Right lung (tissue), 2 donors: ENCODE measurements at regions not wholly inside any gene's neighbourhood (a gene's known extent, or its start where the extent isn't known, plus 50 kb on each side); places are given as distances from the start of the nearest gene placed in this dataset.
"Not testable (repeated sequence)": the region's sequence is repeated elsewhere in the genome, so short reads cannot be mapped to it uniquely, and the experiment has no call there.

Experiments used
- DNase-seq, 2 donors: peaks; one replicate each; pipeline ENCODE4 v3.0.0-alpha.2; 2013

GRCh38 chr17:33942414-33942813 lies 312.7 kb upstream of the CCL2 start:
- no peak for DNase-seq

GRCh38 chr17:33944412-33944811 lies 310.7 kb upstream of the CCL2 start:
- DNase-seq: no peak

GRCh38 chr17:33944826-33945225 lies 310.3 kb upstream of the CCL2 start:
- no peak for DNase-seq

GRCh38 chr17:33945646-33946546 lies 309.2 kb upstream of the CCL2 start:
- DNase-seq: no peak

- DNase-seq: no peak
These were observed 307.3 kb upstream of the CCL2 start for GRCh38 chr17:33947762-33948161.

- no peak for DNase-seq
These were observed 306.8 kb upstream of the CCL2 start for GRCh38 chr17:33948309-33948708.

- DNase-seq: no peak
These were observed 306.0 kb upstream of the CCL2 start for GRCh38 chr17:33949100-33949499.

GRCh38 chr17:33950061-33950460 lies 305.0 kb upstream of the CCL2 start:
- DNase-seq: no peak

- no peak for DNase-seq
These were observed 302.7 kb upstream of the CCL2 start for GRCh38 chr17:33952425-33952824.

- no peak for DNase-seq
These were observed 300.5 kb upstream of the CCL2 start for GRCh38 chr17:33954597-33954996.

- no peak for DNase-seq
These were observed 299.6 kb upstream of the CCL2 start for GRCh38 chr17:33955461-33955860.

- not testable (repeated sequence) for DNase-seq
These were observed 296.0 kb upstream of the CCL2 start for GRCh38 chr17:33959098-33959497.

GRCh38 chr17:33962857-33963655 lies 292.0 kb upstream of the CCL2 start:
- no peak for DNase-seq

GRCh38 chr17:33964344-33964979 lies 290.6 kb upstream of the CCL2 start:
- DNase-seq: no peak

- DNase-seq: no peak
These were observed 288.6 kb upstream of the CCL2 start for GRCh38 chr17:33966410-33967059.

- no peak for DNase-seq
These were observed 287.3 kb upstream of the CCL2 start for GRCh38 chr17:33967608-33968349.

- DNase-seq: no peak
These were observed 286.6 kb upstream of the CCL2 start for GRCh38 chr17:33968350-33969044.

- DNase-seq: no peak
These were observed 284.8 kb upstream of the CCL2 start for GRCh38 chr17:33970279-33970678.

GRCh38 chr17:33972763-33973162 lies 282.3 kb upstream of the CCL2 start:
- DNase-seq: no peak

- DNase-seq: no peak
These were observed 281.6 kb upstream of the CCL2 start for GRCh38 chr17:33973491-33973890.

- DNase-seq: no peak
These were observed 280.8 kb upstream of the CCL2 start for GRCh38 chr17:33974276-33974675.
